SK-N-SH (cell line): ENCODE measurements at regions not wholly inside any gene's neighbourhood (a gene's known extent, or its start where the extent isn't known, plus 50 kb on each side); places are given as distances from the start of the nearest gene placed in this dataset.

Experiments
- CTCF ChIA-PET: fragments of 300-600, 350-600 bp; formaldehyde crosslinking; extraction: SDS; loops from one replicate; lab custom pipeline; 2021; lab: Yijun Ruan, JAX
- POLR2A ChIA-PET: fragments of 350-600 bp; sonication (Branson Sonifier 250); formaldehyde crosslinking; extraction: SDS; loops from one replicate; lab custom pipeline; 2020; ENCODE audit warnings: antibody characterized with exemption, inconsistent platforms; lab: Yijun Ruan, JAX
- DNase-seq: peaks from one replicate; pipeline ENCODE4 v3.0.0; 2012
- H2AFZ ChIP-seq: fragments of 200-600 bp; sonication (generic); 2 replicates; pipeline ENCODE4 v1.8.1; 2016; ENCODE audit warnings: antibody characterized with exemption, mild to moderate bottlenecking, low read depth
- H3F3A ChIP-seq: fragments of 200-600 bp; sonication (generic); replicated peaks from 2 replicates; pipeline ENCODE3; 2016; ENCODE audit warnings: antibody characterized with exemption, mild to moderate bottlenecking; ENCODE audit not compliant: insufficient read depth
- H3K27ac ChIP-seq, 2 experiments: fragments of 200-500 bp in 1 of 2; fragments of 200-600 bp in 1 of 2; sonication (Bioruptor generic) in 1 of 2; sonication (generic), shearing (Covaris generic) in 1 of 2; 2 replicates each; pipeline versions ENCODE4 v1.5.1 to v1.6.1; 2014 to 2016; ENCODE audit warnings: low read depth in 2 of 2, inconsistent platforms in 1 of 2, low read length in 1 of 2, mild to moderate bottlenecking in 1 of 2, mixed read lengths in 1 of 2
- H3K27me3 ChIP-seq: fragments of 200-600 bp; sonication (generic), shearing (Covaris generic); 2 replicates; pipeline ENCODE4 v1.6.1; 2016; ENCODE audit warnings: mixed run types; ENCODE audit not compliant: insufficient read depth
- H3K36me3 ChIP-seq, 2 experiments: fragments of 200-500 bp in 1 of 2; fragments of 200-600 bp in 1 of 2; sonication (Bioruptor generic) in 1 of 2; sonication (generic) in 1 of 2; replicated peaks in 1 of 2; 2 replicates each; pipeline versions ENCODE3 to v1.5.1; 2014 to 2016; ENCODE audit warnings: low read length in 1 of 2, mild to moderate bottlenecking in 1 of 2; ENCODE audit not compliant: insufficient read depth in 2 of 2, control insufficient read depth in 1 of 2
- H3K4me1 ChIP-seq, 2 experiments: fragments of 200-500 bp in 1 of 2; fragments of 200-600 bp in 1 of 2; sonication (Bioruptor generic) in 1 of 2; sonication (generic), shearing (Covaris generic) in 1 of 2; 2 replicates each; pipeline versions ENCODE4 v1.5.1 to v1.6.1; 2014 to 2016; ENCODE audit warnings: low read depth in 1 of 2, low read length in 1 of 2, mixed run types in 1 of 2; ENCODE audit not compliant: insufficient read depth in 2 of 2, control insufficient read depth in 1 of 2
- H3K4me2 ChIP-seq: fragments of 200-600 bp; sonication (generic), shearing (Covaris generic); 2 replicates; pipeline ENCODE4 v1.6.1; 2017; ENCODE audit warnings: mixed run types
- H3K4me3 ChIP-seq, 2 experiments: fragments of 200-500 bp in 1 of 2; fragments of 200-600 bp in 1 of 2; sonication (Bioruptor generic) in 1 of 2; sonication (generic), shearing (Covaris generic) in 1 of 2; 2 replicates each; pipeline versions ENCODE4 v1.5.1 to v1.8.1; 2014 to 2016; ENCODE audit warnings: low read depth in 2 of 2, inconsistent platforms in 1 of 2, low read length in 1 of 2, mild to moderate bottlenecking in 1 of 2, mixed read lengths in 1 of 2, moderate library complexity in 1 of 2
- H3K79me2 ChIP-seq: fragments of 200-600 bp; sonication (generic); 2 replicates; pipeline ENCODE4 v1.8.1; 2017; ENCODE audit warnings: mild to moderate bottlenecking; ENCODE audit not compliant: insufficient read depth
- H3K9ac ChIP-seq: fragments of 200-600 bp; sonication (generic); 2 replicates; pipeline ENCODE4 v1.6.1; 2017; ENCODE audit warnings: mixed run types
- H3K9me2 ChIP-seq: fragments of 200-600 bp; sonication (generic); 2 replicates; pipeline ENCODE4 v1.6.1; 2017; ENCODE audit warnings: mixed run types
- H3K9me3 ChIP-seq: fragments of 200-600 bp; sonication (generic); 2 replicates; pipeline ENCODE4 v1.6.1; 2017; ENCODE audit warnings: mixed run types, mild to moderate bottlenecking, moderate library complexity
- H4K20me1 ChIP-seq: fragments of 200-600 bp; sonication (generic); 2 replicates; pipeline ENCODE4 v1.6.1; 2017; ENCODE audit warnings: mild to moderate bottlenecking, mixed run types; ENCODE audit not compliant: insufficient read depth
- EP300 ChIP-seq, 2 experiments: IDR thresholded peaks; 2 replicates each; pipeline versions ENCODE4 v1.4.0 to v1.6.1; 2012; ENCODE audit warnings: borderline replicate concordance in 1 of 2, low read depth in 1 of 2, low read length in 1 of 2
- FOXM1 ChIP-seq: IDR thresholded peaks from 2 replicates; pipeline ENCODE4 v1.4.0; 2012; ENCODE audit warnings: low read depth, mild to moderate bottlenecking
- GABPA ChIP-seq: IDR thresholded peaks from 2 replicates; pipeline ENCODE4 v1.4.0; 2012; ENCODE audit warnings: low read depth, mild to moderate bottlenecking
- GATA2 ChIP-seq: sonication (generic); formaldehyde crosslinking; IDR thresholded peaks from 2 replicates; pipeline ENCODE4 v1.5.0; 2020; ENCODE audit warnings: mild to moderate bottlenecking, missing genetic modification reagents
- JUND ChIP-seq: IDR thresholded peaks from 2 replicates; pipeline ENCODE4 v1.4.0; 2012
- MAX ChIP-seq: IDR thresholded peaks from 2 replicates; pipeline ENCODE4 v1.4.0; 2012; ENCODE audit warnings: low read depth
- MEF2A ChIP-seq: IDR thresholded peaks from 2 replicates; pipeline ENCODE4 v1.4.0; 2012; ENCODE audit warnings: low read depth, borderline replicate concordance
- MXI1 ChIP-seq: IDR thresholded peaks from 2 replicates; pipeline ENCODE4 v1.6.1; 2012; ENCODE audit warnings: mild to moderate bottlenecking, low read depth, low read length, improper control_type of control experiment
- NFIC ChIP-seq: IDR thresholded peaks from 2 replicates; pipeline ENCODE4 v1.4.0; 2012; ENCODE audit warnings: borderline replicate concordance
- PBX3 ChIP-seq: IDR thresholded peaks from 2 replicates; pipeline ENCODE4; 2012
- POLR2AphosphoS5 ChIP-seq: IDR thresholded peaks from 2 replicates; pipeline ENCODE4 v1.6.1; 2012; ENCODE audit warnings: low read depth, low read length
- RCOR1 ChIP-seq: fragments of 150-350 bp; IDR thresholded peaks from 2 replicates; pipeline ENCODE4 v1.6.1; 2017; ENCODE audit warnings: antibody characterized with exemption, low read length
- RFX5 ChIP-seq: IDR thresholded peaks from 2 replicates; pipeline ENCODE4 v1.6.1; 2012; ENCODE audit warnings: mild to moderate bottlenecking, improper control_type of control experiment, low read length
- RXRA ChIP-seq: IDR thresholded peaks from 2 replicates; pipeline ENCODE4 v1.4.0; 2012; ENCODE audit warnings: low read depth, mild to moderate bottlenecking, borderline replicate concordance
- SIN3A ChIP-seq: IDR thresholded peaks from 2 replicates; pipeline ENCODE4 v1.6.1; 2012; ENCODE audit warnings: low read depth, mild to moderate bottlenecking, low read length, moderate library complexity, borderline replicate concordance
- SMC3 ChIP-seq: IDR thresholded peaks from 2 replicates; pipeline ENCODE4 v1.6.1; 2012; ENCODE audit warnings: low read depth, low read length, improper control_type of control experiment
- TCF12 ChIP-seq: IDR thresholded peaks from 2 replicates; pipeline ENCODE4 v1.4.0; 2012
- YY1 ChIP-seq: IDR thresholded peaks from 2 replicates; pipeline ENCODE4 v1.4.0; 2012; ENCODE audit warnings: low read depth, mild to moderate bottlenecking
- WGBS: methylation state at CpG from one replicate; pipeline ENCODE4 v1.1.6; 2017; ENCODE audit warnings: low lambda C conversion rate; 5-methylcytosine and 5-hydroxymethylcytosine counted together
- TF ChIP-seq, protein P1 (sequence below): fragments of 150-350 bp; IDR thresholded peaks from 2 replicates; pipeline ENCODE4 v1.6.1; 2017; ENCODE audit warnings: antibody characterized with exemption, low read length, low read depth, borderline replicate concordance
- TF ChIP-seq, protein P2 (sequence below): IDR thresholded peaks from 2 replicates; pipeline ENCODE4 v1.6.1; 2012; ENCODE audit warnings: mild to moderate bottlenecking, low read depth, low read length, moderate library complexity
- TF ChIP-seq, protein P3 (sequence below): fragments of 200-600 bp; sonication (generic); IDR thresholded peaks from 2 replicates; pipeline ENCODE4 v1.6.1; 2017; ENCODE audit warnings: antibody characterized with exemption, mild to moderate bottlenecking, moderate library complexity

DNA sequence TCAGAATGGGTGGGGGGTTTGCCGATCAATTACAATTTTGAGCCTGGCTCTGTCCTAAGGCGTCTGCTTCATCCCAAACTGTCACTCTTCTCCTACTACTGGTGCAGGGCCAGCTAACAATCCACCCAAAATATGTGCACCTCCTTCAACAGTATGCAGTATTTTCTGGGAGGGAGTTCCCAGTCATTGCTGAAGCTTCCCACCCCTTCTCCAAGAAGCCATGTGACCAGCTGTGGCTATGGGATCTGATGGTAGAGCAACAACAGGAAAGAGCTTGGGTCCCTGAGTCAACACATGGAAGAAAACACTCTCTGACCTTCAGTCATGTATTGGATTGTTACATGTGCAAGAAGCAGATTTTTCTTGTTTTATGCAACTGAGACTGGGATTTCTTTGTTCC, 185.7 kb upstream of the GHITM start:
- Histone ChIP-seq H3K4me2 (no peak overlapping the region), H3K27me3 (no peaks in the 10 kb centered on the region), H3K4me1 (peaks cover 0 to 11% of the 10 kb centered on the region in 2 experiments; a peak in 1 of 4 replicates), H2AFZ (no peak overlapping the region), H3K79me2 (no peaks in the 10 kb centered on the region), H3K27ac (peak overlapping the region in 1 of 2 experiments; percentile 11; a peak in 1 of 4 replicates), H3F3A (no peaks in the 10 kb centered on the region), H3K4me3 (no peak overlapping the region), H3K9ac (no peak overlapping the region), H4K20me1 (no peaks in the 10 kb centered on the region), H3K36me3 (no peaks in the 10 kb centered on the region), H3K9me3 (no peaks in the 10 kb centered on the region), H3K9me2 (no peaks in the 10 kb centered on the region)
- ChIA-PET POLR2A (no interaction called here), CTCF (no interaction called here)
- DNase-seq: no peak
- 36% methylated on average over 2 of the region's 2 CpGs for WGBS
- TF ChIP-seq RCOR1 (no peak), POLR2AphosphoS5 (no peak), MEF2A (no peak), SIN3A (no peak), SMC3 (no peak), FOXM1 (no peak), PBX3 (no peak), RFX5 (no peak), NFIC (no peak), RXRA (no peak), GABPA (no peak)
- TF ChIP-seq, protein P1, sequence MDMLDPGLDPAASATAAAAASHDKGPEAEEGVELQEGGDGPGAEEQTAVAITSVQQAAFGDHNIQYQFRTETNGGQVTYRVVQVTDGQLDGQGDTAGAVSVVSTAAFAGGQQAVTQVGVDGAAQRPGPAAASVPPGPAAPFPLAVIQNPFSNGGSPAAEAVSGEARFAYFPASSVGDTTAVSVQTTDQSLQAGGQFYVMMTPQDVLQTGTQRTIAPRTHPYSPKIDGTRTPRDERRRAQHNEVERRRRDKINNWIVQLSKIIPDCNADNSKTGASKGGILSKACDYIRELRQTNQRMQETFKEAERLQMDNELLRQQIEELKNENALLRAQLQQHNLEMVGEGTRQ: no peak

DNA sequence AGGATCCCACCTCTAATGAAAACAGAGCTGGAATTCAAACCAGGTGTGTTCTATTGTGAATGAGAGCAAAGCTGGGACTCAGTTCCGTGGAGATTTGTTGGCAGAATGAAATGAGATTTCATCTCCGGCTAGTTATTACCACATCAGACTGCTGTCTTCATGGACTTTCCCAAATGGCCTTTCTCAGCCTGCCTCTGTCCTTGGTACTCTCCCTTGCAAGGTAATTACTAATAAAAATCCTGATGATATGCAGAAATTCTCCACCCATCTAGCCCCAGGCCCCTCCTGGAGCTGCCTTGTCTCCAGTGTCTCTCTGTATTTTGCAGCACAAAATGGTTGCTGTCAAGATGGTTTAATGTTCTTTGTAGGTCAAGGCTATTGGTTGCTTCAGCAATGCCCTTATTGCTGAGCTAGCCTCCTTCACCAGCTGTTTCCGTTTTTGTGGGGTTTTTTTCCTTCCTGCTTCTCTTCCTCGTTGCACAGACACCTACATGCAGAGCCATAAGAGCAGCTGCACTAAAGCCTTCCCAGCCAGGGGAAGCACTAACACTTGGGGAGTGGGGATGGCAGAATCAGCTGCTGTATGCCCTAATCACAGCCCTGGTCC, 185.0 kb upstream of the GHITM start:
- POLR2A ChIA-PET: no interaction called here
- Histone ChIP-seq H3K9ac (no peak overlapping the region), H2AFZ (no peak overlapping the region), H3K79me2 (no peaks in the 10 kb centered on the region), H3F3A (no peaks in the 10 kb centered on the region), H3K9me2 (no peaks in the 10 kb centered on the region), H3K9me3 (no peaks in the 10 kb centered on the region), H3K36me3 (no peaks in the 10 kb centered on the region), H3K27ac (peak overlapping the region in 1 of 2 experiments; percentile 22; a peak in 1 of 4 replicates), H3K4me1 (peaks cover 0 to 11% of the 10 kb centered on the region in 2 experiments; a peak in 1 of 4 replicates), H3K4me2 (no peak overlapping the region), H4K20me1 (no peaks in the 10 kb centered on the region), H3K27me3 (no peaks in the 10 kb centered on the region), H3K4me3 (no peak overlapping the region)
- no peak for DNase-seq
- 8% methylated on average over 4 of the region's 4 CpGs for WGBS
- CTCF ChIA-PET: no interaction called here
- TF ChIP-seq YY1 (no peak), GATA2 (no peak), MXI1 (no peak), MAX (no peak), EP300 (IDR thresholded peaks at IDR 0.05; ENCODE audit: borderline replicate concordance in 1 of 2, low read depth in 1 of 2, low read length in 1 of 2) (no peak), MEF2A (no peak), TCF12 (no peak), SMC3 (no peak), JUND (no peak)
- TF ChIP-seq, protein P2, sequence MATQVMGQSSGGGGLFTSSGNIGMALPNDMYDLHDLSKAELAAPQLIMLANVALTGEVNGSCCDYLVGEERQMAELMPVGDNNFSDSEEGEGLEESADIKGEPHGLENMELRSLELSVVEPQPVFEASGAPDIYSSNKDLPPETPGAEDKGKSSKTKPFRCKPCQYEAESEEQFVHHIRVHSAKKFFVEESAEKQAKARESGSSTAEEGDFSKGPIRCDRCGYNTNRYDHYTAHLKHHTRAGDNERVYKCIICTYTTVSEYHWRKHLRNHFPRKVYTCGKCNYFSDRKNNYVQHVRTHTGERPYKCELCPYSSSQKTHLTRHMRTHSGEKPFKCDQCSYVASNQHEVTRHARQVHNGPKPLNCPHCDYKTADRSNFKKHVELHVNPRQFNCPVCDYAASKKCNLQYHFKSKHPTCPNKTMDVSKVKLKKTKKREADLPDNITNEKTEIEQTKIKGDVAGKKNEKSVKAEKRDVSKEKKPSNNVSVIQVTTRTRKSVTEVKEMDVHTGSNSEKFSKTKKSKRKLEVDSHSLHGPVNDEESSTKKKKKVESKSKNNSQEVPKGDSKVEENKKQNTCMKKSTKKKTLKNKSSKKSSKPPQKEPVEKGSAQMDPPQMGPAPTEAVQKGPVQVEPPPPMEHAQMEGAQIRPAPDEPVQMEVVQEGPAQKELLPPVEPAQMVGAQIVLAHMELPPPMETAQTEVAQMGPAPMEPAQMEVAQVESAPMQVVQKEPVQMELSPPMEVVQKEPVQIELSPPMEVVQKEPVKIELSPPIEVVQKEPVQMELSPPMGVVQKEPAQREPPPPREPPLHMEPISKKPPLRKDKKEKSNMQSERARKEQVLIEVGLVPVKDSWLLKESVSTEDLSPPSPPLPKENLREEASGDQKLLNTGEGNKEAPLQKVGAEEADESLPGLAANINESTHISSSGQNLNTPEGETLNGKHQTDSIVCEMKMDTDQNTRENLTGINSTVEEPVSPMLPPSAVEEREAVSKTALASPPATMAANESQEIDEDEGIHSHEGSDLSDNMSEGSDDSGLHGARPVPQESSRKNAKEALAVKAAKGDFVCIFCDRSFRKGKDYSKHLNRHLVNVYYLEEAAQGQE: no peak
- TF ChIP-seq, protein P3, sequence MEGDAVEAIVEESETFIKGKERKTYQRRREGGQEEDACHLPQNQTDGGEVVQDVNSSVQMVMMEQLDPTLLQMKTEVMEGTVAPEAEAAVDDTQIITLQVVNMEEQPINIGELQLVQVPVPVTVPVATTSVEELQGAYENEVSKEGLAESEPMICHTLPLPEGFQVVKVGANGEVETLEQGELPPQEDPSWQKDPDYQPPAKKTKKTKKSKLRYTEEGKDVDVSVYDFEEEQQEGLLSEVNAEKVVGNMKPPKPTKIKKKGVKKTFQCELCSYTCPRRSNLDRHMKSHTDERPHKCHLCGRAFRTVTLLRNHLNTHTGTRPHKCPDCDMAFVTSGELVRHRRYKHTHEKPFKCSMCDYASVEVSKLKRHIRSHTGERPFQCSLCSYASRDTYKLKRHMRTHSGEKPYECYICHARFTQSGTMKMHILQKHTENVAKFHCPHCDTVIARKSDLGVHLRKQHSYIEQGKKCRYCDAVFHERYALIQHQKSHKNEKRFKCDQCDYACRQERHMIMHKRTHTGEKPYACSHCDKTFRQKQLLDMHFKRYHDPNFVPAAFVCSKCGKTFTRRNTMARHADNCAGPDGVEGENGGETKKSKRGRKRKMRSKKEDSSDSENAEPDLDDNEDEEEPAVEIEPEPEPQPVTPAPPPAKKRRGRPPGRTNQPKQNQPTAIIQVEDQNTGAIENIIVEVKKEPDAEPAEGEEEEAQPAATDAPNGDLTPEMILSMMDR: no peak
